ENCODE measurements at regions not wholly inside any gene's neighbourhood (a gene's known extent, or its start where the extent isn't known, plus 50 kb on each side); places are given as distances from the start of the nearest gene placed in this dataset.

- no peaks in the 10 kb centered on the region for H3F3A ChIP-seq (ENCODE audit: insufficient read depth)
- H3K9me3 ChIP-seq (ENCODE audit: low read depth) = peaks cover 5% of the 10 kb centered on the region
- no peaks in the 10 kb centered on the region for H3K36me3 ChIP-seq (ENCODE audit: low read depth)
- no peak overlapping the region for H3K9ac ChIP-seq
- H3K27me3 ChIP-seq (replicated peaks; ENCODE audit: insufficient read depth) = no peaks in the 10 kb centered on the region
- no peak overlapping the region for H2AFZ ChIP-seq
- no peak overlapping the region for H3K4me2 ChIP-seq (ENCODE audit: unreplicated experiment)
- no peaks in the 10 kb centered on the region for H3K9me2 ChIP-seq (ENCODE audit: insufficient read depth)
- no peaks in the 10 kb centered on the region for H3K4me1 ChIP-seq (ENCODE audit: insufficient read depth)
- no peak for DNase-seq
- H3K79me2 ChIP-seq (ENCODE audit: insufficient read depth) = no peaks in the 10 kb centered on the region
- in situ Hi-C loops (cut with MboI) = no loop called here
- H4K20me1 ChIP-seq (ENCODE audit: insufficient read depth) = no peaks in the 10 kb centered on the region
- WGBS, 2 experiments (ENCODE audit: low coverage in 1 of 2, low lambda C conversion rate in 2 of 2, missing lambda C conversion rate in 2 of 2) = 0 to 14% methylated on average over 1 of the region's 1 CpG
- no peak overlapping the region for H3K27ac ChIP-seq
- TF ChIP-seq EZH2 (IDR thresholded peaks at IDR 0.05; ENCODE audit: insufficient read depth, poor library complexity, severe bottlenecking) (no peak), EZH2phosphoT487 (IDR thresholded peaks at IDR 0.05; ENCODE audit: insufficient read depth, low read depth) (no peak)
- no peak overlapping the region for H3K4me3 ChIP-seq
These were observed 61.8 kb upstream of the PTPRD start for GRCh38 chr9:10674586-10674985.

GRCh38 chr9:10678010-10678409 is 65.2 kb upstream of the PTPRD start:
- no peaks in the 10 kb centered on the region for H3K36me3 ChIP-seq (ENCODE audit: low read depth)
- DNase-seq = no peak
- no peak overlapping the region for H3K9ac ChIP-seq
- WGBS, 2 experiments (ENCODE audit: low coverage in 1 of 2, low lambda C conversion rate in 2 of 2, missing lambda C conversion rate in 2 of 2) = 11 to 20% methylated on average over 4 of the region's 4 CpGs
- no peak overlapping the region for H3K4me3 ChIP-seq
- no peak overlapping the region for H2AFZ ChIP-seq
- no peaks in the 10 kb centered on the region for H3K9me3 ChIP-seq (ENCODE audit: low read depth)
- no peaks in the 10 kb centered on the region for H3K9me2 ChIP-seq (ENCODE audit: insufficient read depth)
- no peaks in the 10 kb centered on the region for H4K20me1 ChIP-seq (ENCODE audit: insufficient read depth)
- H3K4me1 ChIP-seq (ENCODE audit: insufficient read depth) = no peaks in the 10 kb centered on the region
- no peak for TF ChIP-seq EZH2 (IDR thresholded peaks at IDR 0.05; ENCODE audit: insufficient read depth, poor library complexity, severe bottlenecking)
- TF ChIP-seq EZH2phosphoT487 (IDR thresholded peaks at IDR 0.05; ENCODE audit: insufficient read depth, low read depth) = no peak
- no peak overlapping the region for H3K27ac ChIP-seq
- H3K27me3 ChIP-seq (replicated peaks; ENCODE audit: insufficient read depth) = no peaks in the 10 kb centered on the region
- no peaks in the 10 kb centered on the region for H3K79me2 ChIP-seq (ENCODE audit: insufficient read depth)
- no peak overlapping the region for H3K4me2 ChIP-seq (ENCODE audit: unreplicated experiment)
- in situ Hi-C loops (cut with MboI) = no loop called here
- no peaks in the 10 kb centered on the region for H3F3A ChIP-seq (ENCODE audit: insufficient read depth)

- Histone ChIP-seq H2AFZ (no peak overlapping the region), H3K4me3 (no peak overlapping the region), H3K36me3 (ENCODE audit: low read depth) (no peaks in the 10 kb centered on the region), H3K4me2 (ENCODE audit: unreplicated experiment) (no peak overlapping the region), H3K27ac (no peak overlapping the region), H4K20me1 (ENCODE audit: insufficient read depth) (no peaks in the 10 kb centered on the region), H3K9ac (no peak overlapping the region), H3K9me3 (ENCODE audit: low read depth) (no peaks in the 10 kb centered on the region), H3K9me2 (ENCODE audit: insufficient read depth) (no peaks in the 10 kb centered on the region), H3K4me1 (ENCODE audit: insufficient read depth) (no peaks in the 10 kb centered on the region), H3K27me3 (replicated peaks; ENCODE audit: insufficient read depth) (no peaks in the 10 kb centered on the region), H3K79me2 (ENCODE audit: insufficient read depth) (no peaks in the 10 kb centered on the region), H3F3A (ENCODE audit: insufficient read depth) (no peaks in the 10 kb centered on the region)
- 33 to 42% methylated on average over 1 of the region's 1 CpG for WGBS, 2 experiments (ENCODE audit: low coverage in 1 of 2, low lambda C conversion rate in 2 of 2, missing lambda C conversion rate in 2 of 2)
- in situ Hi-C loops (cut with MboI) = no loop called here
- TF ChIP-seq EZH2 (IDR thresholded peaks at IDR 0.05; ENCODE audit: insufficient read depth, poor library complexity, severe bottlenecking) (no peak), EZH2phosphoT487 (IDR thresholded peaks at IDR 0.05; ENCODE audit: insufficient read depth, low read depth) (no peak)
- no peak for DNase-seq
These were observed 66.0 kb upstream of the PTPRD start for GRCh38 chr9:10678790-10679189.

GRCh38 chr9:10686943-10687342 is 74.1 kb upstream of the PTPRD start:
- 16 to 21% methylated on average over 2 of the region's 2 CpGs for WGBS, 2 experiments (ENCODE audit: low coverage in 1 of 2, low lambda C conversion rate in 2 of 2, missing lambda C conversion rate in 2 of 2)
- no peaks in the 10 kb centered on the region for H3K9me3 ChIP-seq (ENCODE audit: low read depth)
- TF ChIP-seq EZH2 (IDR thresholded peaks at IDR 0.05; ENCODE audit: insufficient read depth, poor library complexity, severe bottlenecking) (no peak), EZH2phosphoT487 (IDR thresholded peaks at IDR 0.05; ENCODE audit: insufficient read depth, low read depth) (no peak)
- H3K4me3 ChIP-seq = no peak overlapping the region
- no peak overlapping the region for H3K9ac ChIP-seq
- no peaks in the 10 kb centered on the region for H3K79me2 ChIP-seq (ENCODE audit: insufficient read depth)
- H2AFZ ChIP-seq = no peak overlapping the region
- H4K20me1 ChIP-seq (ENCODE audit: insufficient read depth) = no peaks in the 10 kb centered on the region
- in situ Hi-C loops (cut with MboI) = no loop called here
- no peak for DNase-seq
- H3K27me3 ChIP-seq (replicated peaks; ENCODE audit: insufficient read depth) = no peaks in the 10 kb centered on the region
- H3K4me2 ChIP-seq (ENCODE audit: unreplicated experiment) = no peak overlapping the region
- no peaks in the 10 kb centered on the region for H3K36me3 ChIP-seq (ENCODE audit: low read depth)
- H3F3A ChIP-seq (ENCODE audit: insufficient read depth) = no peaks in the 10 kb centered on the region
- H3K9me2 ChIP-seq (ENCODE audit: insufficient read depth) = no peaks in the 10 kb centered on the region
- H3K4me1 ChIP-seq (ENCODE audit: insufficient read depth) = no peaks in the 10 kb centered on the region
- no peak overlapping the region for H3K27ac ChIP-seq

- Histone ChIP-seq H3K79me2 (ENCODE audit: insufficient read depth) (no peaks in the 10 kb centered on the region), H3K4me1 (ENCODE audit: insufficient read depth) (no peaks in the 10 kb centered on the region), H3K27ac (no peak overlapping the region), H3F3A (ENCODE audit: insufficient read depth) (no peaks in the 10 kb centered on the region), H3K9me3 (ENCODE audit: low read depth) (peaks cover 4% of the 10 kb centered on the region), H2AFZ (no peak overlapping the region), H4K20me1 (ENCODE audit: insufficient read depth) (no peaks in the 10 kb centered on the region), H3K9me2 (ENCODE audit: insufficient read depth) (no peaks in the 10 kb centered on the region), H3K4me3 (no peak overlapping the region), H3K9ac (no peak overlapping the region), H3K27me3 (replicated peaks; ENCODE audit: insufficient read depth) (no peaks in the 10 kb centered on the region), H3K36me3 (ENCODE audit: low read depth) (no peaks in the 10 kb centered on the region), H3K4me2 (ENCODE audit: unreplicated experiment) (no peak overlapping the region)
- 0 to 13% methylated on average over 2 of the region's 2 CpGs for WGBS, 2 experiments (ENCODE audit: low coverage in 1 of 2, low lambda C conversion rate in 2 of 2, missing lambda C conversion rate in 2 of 2)
- no peak for DNase-seq
- no peak for TF ChIP-seq EZH2phosphoT487 (IDR thresholded peaks at IDR 0.05; ENCODE audit: insufficient read depth, low read depth)
- no peak for TF ChIP-seq EZH2 (IDR thresholded peaks at IDR 0.05; ENCODE audit: insufficient read depth, poor library complexity, severe bottlenecking)
- in situ Hi-C loops (cut with MboI) = no loop called here
These were observed 77.7 kb upstream of the PTPRD start for GRCh38 chr9:10690546-10690945.

Data from GM23248 (cell line).